ENCODE measurements at regions not wholly inside any gene's neighbourhood (a gene's known extent, or its start where the extent isn't known, plus 50 kb on each side); places are given as distances from the start of the nearest gene placed in this dataset.

- no peak for TF ChIP-seq CTCF (conservative IDR thresholded peaks at IDR 0.05; ENCODE audit: low read depth in 2 of 2)
- TF ChIP-seq REST (IDR thresholded peaks at IDR 0.05; ENCODE audit: unreplicated experiment), result no peak
- TF ChIP-seq JUNB (IDR thresholded peaks at IDR 0.05; ENCODE audit: unreplicated experiment), result no peak
- no peak for TF ChIP-seq NANOG (IDR thresholded peaks at IDR 0.05; ENCODE audit: borderline replicate concordance)
- no peak for TF ChIP-seq EZH2phosphoT487 (IDR thresholded peaks at IDR 0.05; ENCODE audit: unreplicated experiment)
- no peak for TF ChIP-seq ZNF331 (CRISPR knock-in tag; IDR thresholded peaks at IDR 0.05; ENCODE audit: low read depth)
- no peak for TF ChIP-seq STAT1 (IDR thresholded peaks at IDR 0.05; ENCODE audit: unreplicated experiment)
- TF ChIP-seq ZNF462 (CRISPR knock-in tag; IDR thresholded peaks at IDR 0.05), result no peak
- no peak for TF ChIP-seq ETS1 (IDR thresholded peaks at IDR 0.05)
- no peak for TF ChIP-seq POLR2AphosphoS5 (IDR thresholded peaks at IDR 0.05; ENCODE audit: low read depth)
- no peak for TF ChIP-seq ZNF114 (CRISPR knock-in tag; IDR thresholded peaks at IDR 0.05)
- TF ChIP-seq CREB1 (CRISPR knock-in tag; IDR thresholded peaks at IDR 0.05; ENCODE audit: low read depth), result no peak
- TF ChIP-seq EZH2 (IDR thresholded peaks at IDR 0.05; ENCODE audit: low read depth, unreplicated experiment), result no peak
- Histone ChIP-seq H3K79me2 (replicated peaks; ENCODE audit: insufficient read depth) (no peaks in the 10 kb centered on the region), H3K27me3 (ENCODE audit: insufficient read depth) (no peaks in the 10 kb centered on the region), H3F3A (replicated peaks; ENCODE audit: low read depth) (0 out of 2 replicates have a peak, but pooled peaks cover 5% of the 10 kb centered on the region), H2AFZ (peak overlapping the region; percentile 81; the same call in 1 of the 2 replicates), H3K4me2 (no peak overlapping the region), H3K9me2 (ENCODE audit: insufficient read depth) (no peaks in the 10 kb centered on the region; the same call in 1 of the 2 replicates), H3K4me1 (ENCODE audit: insufficient read depth) (peaks cover 6% of the 10 kb centered on the region; the same call in 1 of the 2 replicates), H4K20me1 (replicated peaks; ENCODE audit: insufficient read depth) (no peaks in the 10 kb centered on the region), H3K4me3 (no peak overlapping the region), H3K27ac (ENCODE audit: low read depth) (no peak overlapping the region), H3K36me3 (ENCODE audit: insufficient read depth) (no peaks in the 10 kb centered on the region)
- H3K9me3 Mint-ChIP-seq, result no peaks in the 10 kb centered on the region
- peaks cover 9% of the 10 kb centered on the region; the same call in 2 of the 3 replicates for H3K4me1 Mint-ChIP-seq
- H3K27me3 Mint-ChIP-seq (ENCODE audit: insufficient read depth, low read depth, poor library complexity), result peaks cover 6% of the 10 kb centered on the region
- ATAC-seq (no peak), DNase-seq (ENCODE audit: low spot score) (no peak)
- no peak overlapping the region for H3K4me3 Mint-ChIP-seq
- no peak overlapping the region for H3K27ac Mint-ChIP-seq
- H3K36me3 Mint-ChIP-seq (ENCODE audit: low read depth), result no peaks in the 10 kb centered on the region
Measured at GRCh38 chr4:42347076-42347475, 50.2 kb upstream of the SHISA3 start.

Data from GM23338 (cell line).